HG03354 (cell line): ENCODE measurements at regions not wholly inside any gene's neighbourhood (a gene's known extent, or its start where the extent isn't known, plus 50 kb on each side); places are given as distances from the start of the nearest gene placed in this dataset.

ENCODE experiments used
- ATAC-seq: cut with Tn5 transposase; IDR thresholded peaks from one replicate; pipeline ENCODE4 v1.9.1; 2021; ENCODE audit warnings: mild to moderate bottlenecking; ENCODE audit not compliant: unreplicated experiment, poor library complexity, severe bottlenecking

DNA sequence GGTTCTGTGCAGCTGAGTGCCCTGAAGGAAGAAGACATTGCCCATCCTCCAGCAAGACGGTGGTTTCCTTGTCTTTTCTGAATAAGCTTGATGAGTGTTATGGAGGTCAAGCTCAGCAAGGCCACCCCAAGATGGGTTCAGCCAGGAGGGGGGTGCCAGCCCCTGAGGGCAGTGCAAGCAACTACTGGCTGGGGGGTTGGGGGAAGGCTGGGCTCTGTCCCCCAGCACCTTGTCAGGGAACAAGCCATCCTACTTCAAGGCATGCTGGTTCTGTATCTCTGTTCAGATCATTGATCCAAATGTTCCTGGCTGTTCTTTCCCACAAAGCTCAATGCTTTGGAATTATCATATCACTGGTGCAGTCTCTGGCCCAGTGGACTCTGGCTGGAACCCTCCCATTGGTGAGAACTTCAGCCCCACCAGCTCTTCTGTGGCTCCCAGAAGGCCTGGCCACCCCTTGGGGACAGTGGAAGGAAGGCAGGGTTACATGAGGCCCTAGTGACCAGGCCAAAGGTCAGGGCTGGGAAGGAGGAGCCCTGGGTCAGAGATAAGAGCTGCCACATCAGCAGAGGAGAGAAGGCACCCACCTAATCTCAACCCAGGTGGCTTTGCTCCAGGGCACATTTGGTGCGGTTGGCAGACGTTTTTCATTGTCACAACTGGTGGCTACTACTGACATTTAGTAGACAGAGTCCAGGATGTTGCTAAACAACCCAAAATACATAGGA is 280.2 kb downstream of the IRX2 start:
- no peak for ATAC-seq

- no peak for ATAC-seq
Observed at GRCh38 chr5:2466966-2467365, 284.5 kb downstream of the IRX2 start.

DNA sequence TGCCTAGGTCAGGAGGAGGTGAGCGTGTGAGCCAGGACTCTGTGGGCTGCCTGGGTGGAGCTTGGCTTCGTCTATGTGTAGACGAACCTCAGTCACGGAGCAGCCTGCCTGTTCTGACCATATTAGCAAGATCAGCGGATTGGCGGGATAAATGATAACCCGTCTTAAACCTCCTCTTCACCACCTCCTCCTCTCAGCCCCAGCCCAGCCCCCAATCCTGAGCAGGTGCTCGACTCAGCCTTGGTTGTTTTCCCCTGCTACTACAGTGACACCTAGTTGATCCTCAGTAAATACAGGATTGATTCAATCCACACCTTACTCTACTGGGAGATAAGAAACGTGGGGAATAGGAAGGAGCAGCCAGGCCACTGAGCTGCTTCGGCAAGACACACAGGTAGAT is 286.1 kb downstream of the IRX2 start:
- no peak for ATAC-seq

- no peak for ATAC-seq
Observed at GRCh38 chr5:2464141-2464540, 287.3 kb downstream of the IRX2 start.

DNA sequence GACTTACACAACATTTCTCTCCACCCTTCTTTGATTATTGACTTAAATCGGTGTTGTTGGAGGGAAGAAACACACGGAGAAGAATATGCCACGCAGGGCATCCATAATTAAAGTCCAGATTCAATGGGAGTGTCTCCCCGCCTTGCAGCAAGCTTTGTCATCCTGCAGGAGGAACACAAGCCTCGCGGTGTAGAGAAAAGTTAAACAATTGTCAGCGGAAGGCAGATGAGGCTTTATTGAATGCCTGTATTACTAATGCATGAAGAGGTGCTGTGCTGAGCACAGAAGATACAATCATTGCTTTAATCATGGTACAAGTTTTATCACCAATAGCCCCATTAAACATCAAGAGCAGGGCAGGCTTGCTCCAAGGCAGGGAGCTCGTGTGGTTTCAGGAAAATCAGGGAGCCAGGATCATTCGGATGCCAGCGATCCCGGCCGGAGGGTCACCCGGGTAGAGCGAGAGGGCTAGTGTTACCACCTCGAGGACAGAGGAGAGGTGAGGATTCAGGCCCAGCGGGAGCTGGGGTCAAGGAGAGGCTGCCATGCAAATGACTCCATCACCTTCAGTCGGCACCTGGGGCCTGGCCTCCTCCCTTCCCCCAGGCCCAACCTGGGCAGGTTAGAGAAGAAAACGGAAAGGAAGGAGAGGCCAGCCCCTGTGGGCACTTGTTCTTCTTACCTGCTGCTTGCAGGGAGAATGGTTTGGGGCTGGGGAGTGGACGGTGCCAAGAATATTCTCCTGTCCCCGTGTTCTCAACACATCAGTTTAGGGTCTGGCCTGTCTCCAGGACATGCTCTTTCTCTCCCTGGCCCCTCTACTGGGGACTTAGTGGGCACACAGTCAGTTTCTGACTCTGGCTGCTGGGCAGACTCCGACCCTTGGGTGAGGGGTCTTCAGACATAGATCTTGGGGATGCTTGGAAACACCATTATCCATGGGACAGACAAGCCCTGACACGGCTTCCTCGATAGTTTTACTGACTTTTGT is 289.5 kb downstream of the IRX2 start:
- no peak for ATAC-seq

DNA sequence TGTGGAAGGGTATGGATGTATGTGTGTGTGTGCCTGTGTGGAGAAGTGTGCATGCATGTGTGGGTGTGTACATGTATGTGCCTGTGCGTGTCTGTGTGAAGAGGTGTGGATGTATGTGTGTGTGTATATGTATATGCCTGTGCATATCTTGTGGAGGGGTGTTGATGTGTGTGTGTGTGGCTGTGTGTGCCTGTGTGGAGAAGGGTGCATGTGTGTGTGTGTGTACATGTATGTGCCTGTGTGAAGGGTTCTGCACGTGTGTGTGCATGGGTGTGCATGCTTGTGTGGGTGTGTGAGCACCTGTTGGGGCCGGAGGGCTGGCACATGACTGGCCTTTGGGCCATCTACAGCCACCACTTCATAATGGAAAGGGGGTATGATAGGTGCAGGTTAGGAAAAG is 291.4 kb downstream of the IRX2 start:
- ATAC-seq: no peak

DNA sequence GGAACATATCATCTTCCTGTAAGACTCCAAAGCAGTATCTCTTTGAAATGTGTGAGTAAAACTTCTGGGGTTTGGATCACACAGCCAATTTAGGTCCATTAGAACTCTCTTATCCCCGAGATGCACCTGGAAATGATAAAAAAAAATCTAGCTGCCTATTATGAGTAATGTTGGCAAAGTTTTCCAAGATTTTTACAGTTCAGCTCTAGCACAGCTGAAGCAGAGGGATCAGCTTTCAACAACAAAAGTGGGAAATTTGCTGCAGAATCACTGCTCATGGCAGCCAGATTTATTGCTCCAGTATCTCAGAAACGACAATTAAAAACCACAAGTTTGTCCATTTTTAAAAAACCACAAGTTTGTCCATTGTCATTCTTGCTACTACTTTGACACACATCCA is 292.2 kb downstream of the IRX2 start:
- no peak for ATAC-seq

- ATAC-seq: no peak
Observed at GRCh38 chr5:2455878-2456277, 295.6 kb downstream of the IRX2 start.

GRCh38 chr5:2454876-2455275 is 296.6 kb downstream of the IRX2 start:
- no peak for ATAC-seq

- ATAC-seq: no peak
Observed at GRCh38 chr5:2453781-2454180, 297.7 kb downstream of the IRX2 start.

GRCh38 chr5:2451100-2451499 is 300.4 kb downstream of the IRX2 start:
- ATAC-seq: no peak

- ATAC-seq: no peak
Observed at GRCh38 chr5:2442496-2443354, 308.8 kb downstream of the IRX2 start.

- no peak for ATAC-seq
Observed at GRCh38 chr5:2441495-2442180, 309.8 kb downstream of the IRX2 start.

- ATAC-seq: no peak
Observed at GRCh38 chr5:2439608-2440007, 311.9 kb downstream of the IRX2 start.

- ATAC-seq: no peak
Observed at GRCh38 chr5:2433086-2433485, 318.4 kb downstream of the IRX2 start.

- ATAC-seq: no peak
Observed at GRCh38 chr5:2432076-2432920, 319.2 kb downstream of the IRX2 start.

DNA sequence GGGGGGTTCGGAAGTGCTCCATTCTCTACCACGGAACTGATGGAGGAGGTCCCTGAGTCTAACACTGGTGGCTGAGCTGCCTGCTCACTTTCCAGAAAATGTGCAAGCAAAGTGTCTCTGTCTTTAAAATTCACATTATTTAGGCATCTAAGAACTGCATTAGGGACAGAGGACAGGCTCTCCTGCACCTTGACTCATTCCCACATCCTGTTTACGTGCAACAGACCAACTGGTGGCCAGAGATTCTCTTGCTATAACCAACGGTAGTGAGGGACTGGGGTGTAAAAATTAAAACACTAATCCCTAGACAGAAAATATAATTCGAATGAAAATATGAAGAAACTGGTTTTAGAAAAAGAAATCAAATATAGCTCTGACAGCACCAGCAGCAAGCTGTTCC is 320.9 kb downstream of the IRX2 start:
- ATAC-seq: no peak

DNA sequence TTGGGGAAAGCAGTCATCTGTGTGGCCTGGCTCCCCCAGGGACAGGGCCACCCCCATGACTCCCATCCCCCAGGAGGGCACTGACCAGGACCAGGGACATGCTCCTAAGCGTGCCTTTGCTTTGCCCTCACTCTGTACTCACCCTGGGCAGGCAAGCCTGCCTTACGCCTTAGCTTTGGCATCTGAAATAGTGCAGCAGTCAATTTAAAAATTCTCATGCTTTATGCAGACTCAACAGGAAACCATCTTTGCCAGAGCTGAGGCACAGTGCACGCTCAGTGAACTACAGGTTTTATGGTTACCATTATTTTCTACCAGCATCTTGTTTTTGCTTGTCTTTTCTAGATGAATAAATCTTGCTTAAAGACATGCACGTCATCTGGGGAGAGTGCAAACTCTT is 323.5 kb downstream of the IRX2 start:
- no peak for ATAC-seq

- ATAC-seq: no peak
Observed at GRCh38 chr5:2423634-2424033, 327.8 kb downstream of the IRX2 start.
